H1 (cell line): ENCODE measurements at regions not wholly inside any gene's neighbourhood (a gene's known extent, or its start where the extent isn't known, plus 50 kb on each side); places are given as distances from the start of the nearest gene placed in this dataset.

Experiments
- ATF2 ChIP-seq: IDR thresholded peaks from 2 replicates; pipeline ENCODE4 v1.6.1; 2012; ENCODE audit warnings: low read length, inconsistent platforms
- CTCF ChIP-seq, 3 experiments: IDR thresholded peaks; 1 replicate in 2 of 3; 2 replicates in 1 of 3; pipeline versions ENCODE4 v1.5.1 to v1.6.1; 2011; ENCODE audit warnings: low read length in 3 of 3, mild to moderate bottlenecking in 3 of 3, inconsistent platforms in 2 of 3, low read depth in 1 of 3, moderate library complexity in 1 of 3; ENCODE audit not compliant: insufficient read depth in 1 of 3; ENCODE audit errors: control extremely low read depth in 1 of 3
- HDAC6 ChIP-seq: IDR thresholded peaks from one replicate; pipeline ENCODE4 v1.7.1; 2012; ENCODE audit warnings: low read depth, mild to moderate bottlenecking, inconsistent platforms, low read length, moderate library complexity
- POLR2AphosphoS5 ChIP-seq: IDR thresholded peaks from 2 replicates; pipeline ENCODE4 v1.6.1; 2011; ENCODE audit warnings: low read depth, low read length
- RFX5 ChIP-seq: IDR thresholded peaks from 2 replicates; pipeline ENCODE4 v1.6.1; 2011; ENCODE audit warnings: low read depth, low read length, improper control_type of control experiment, borderline replicate concordance
- RXRA ChIP-seq: IDR thresholded peaks from 2 replicates; pipeline ENCODE4 v1.6.1; 2011; ENCODE audit warnings: low read depth, mild to moderate bottlenecking, low read length, moderate library complexity; ENCODE audit not compliant: insufficient read depth

- no peak for TF ChIP-seq CTCF (IDR thresholded peaks at IDR 0.05; ENCODE audit: control extremely low read depth in 1 of 3, insufficient read depth in 1 of 3, low read depth in 1 of 3, low read length in 3 of 3)
- TF ChIP-seq RXRA: no peak
- TF ChIP-seq RFX5: no peak
- no peak for TF ChIP-seq HDAC6
- TF ChIP-seq POLR2AphosphoS5: no peak
- no peak for TF ChIP-seq ATF2
Observed at GRCh38 chr16:26491101-26491670, 575.5 kb upstream of the C16orf82 start.
